GM13977 (cell line): ENCODE measurements at regions not wholly inside any gene's neighbourhood (a gene's known extent, or its start where the extent isn't known, plus 50 kb on each side); places are given as distances from the start of the nearest gene placed in this dataset.
"Not testable (repeated sequence)": the region's sequence is repeated elsewhere in the genome, so short reads cannot be mapped to it uniquely, and the experiment has no call there.

Experiments
- DNase-seq: peaks from one replicate; pipeline ENCODE4 v3.0.0; 2012; ENCODE audit warnings: low spot score
- in situ Hi-C: fragments of 300-500 bp; cut with MboI; formaldehyde crosslinking; loops from one replicate; pipeline ENCODE4 v1.12.0; 2022; ENCODE audit warnings: low sequenced_read_pairs, low pct_unique_long_range_greater_than_20kb, mixed read lengths, inconsistent platforms; ENCODE audit not compliant: unreplicated experiment
- TF ChIP-seq, protein P1 (sequence below): IDR thresholded peaks from 2 replicates; pipeline ENCODE4 v1.5.1; 2012; ENCODE audit warnings: mild to moderate bottlenecking, control low read depth; ENCODE audit not compliant: insufficient read depth; ENCODE audit errors: extremely low read depth, missing control alignments

DNA sequence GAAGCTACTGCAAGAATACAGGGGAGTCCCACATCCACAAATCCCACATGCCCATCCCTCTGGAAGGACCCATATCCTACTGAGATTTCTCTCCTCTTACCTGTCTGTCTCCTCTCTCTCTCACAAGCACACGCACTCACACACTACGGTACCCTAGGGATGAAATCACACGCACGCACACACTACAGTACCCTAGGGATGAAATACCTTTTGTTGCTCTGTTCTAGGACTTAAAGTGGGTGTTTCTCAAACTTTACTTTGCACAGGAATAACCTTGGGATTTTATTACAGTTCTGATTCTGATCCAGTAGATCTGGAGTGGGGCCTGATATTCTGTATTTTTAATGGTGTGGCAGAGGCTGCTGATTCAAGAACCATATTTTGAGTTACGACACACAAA, 622.2 kb upstream of the ZNF385D start:
- TF ChIP-seq, protein P1, sequence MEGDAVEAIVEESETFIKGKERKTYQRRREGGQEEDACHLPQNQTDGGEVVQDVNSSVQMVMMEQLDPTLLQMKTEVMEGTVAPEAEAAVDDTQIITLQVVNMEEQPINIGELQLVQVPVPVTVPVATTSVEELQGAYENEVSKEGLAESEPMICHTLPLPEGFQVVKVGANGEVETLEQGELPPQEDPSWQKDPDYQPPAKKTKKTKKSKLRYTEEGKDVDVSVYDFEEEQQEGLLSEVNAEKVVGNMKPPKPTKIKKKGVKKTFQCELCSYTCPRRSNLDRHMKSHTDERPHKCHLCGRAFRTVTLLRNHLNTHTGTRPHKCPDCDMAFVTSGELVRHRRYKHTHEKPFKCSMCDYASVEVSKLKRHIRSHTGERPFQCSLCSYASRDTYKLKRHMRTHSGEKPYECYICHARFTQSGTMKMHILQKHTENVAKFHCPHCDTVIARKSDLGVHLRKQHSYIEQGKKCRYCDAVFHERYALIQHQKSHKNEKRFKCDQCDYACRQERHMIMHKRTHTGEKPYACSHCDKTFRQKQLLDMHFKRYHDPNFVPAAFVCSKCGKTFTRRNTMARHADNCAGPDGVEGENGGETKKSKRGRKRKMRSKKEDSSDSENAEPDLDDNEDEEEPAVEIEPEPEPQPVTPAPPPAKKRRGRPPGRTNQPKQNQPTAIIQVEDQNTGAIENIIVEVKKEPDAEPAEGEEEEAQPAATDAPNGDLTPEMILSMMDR = no peak
- in situ Hi-C loops = no loop called here
- DNase-seq = no peak

DNA sequence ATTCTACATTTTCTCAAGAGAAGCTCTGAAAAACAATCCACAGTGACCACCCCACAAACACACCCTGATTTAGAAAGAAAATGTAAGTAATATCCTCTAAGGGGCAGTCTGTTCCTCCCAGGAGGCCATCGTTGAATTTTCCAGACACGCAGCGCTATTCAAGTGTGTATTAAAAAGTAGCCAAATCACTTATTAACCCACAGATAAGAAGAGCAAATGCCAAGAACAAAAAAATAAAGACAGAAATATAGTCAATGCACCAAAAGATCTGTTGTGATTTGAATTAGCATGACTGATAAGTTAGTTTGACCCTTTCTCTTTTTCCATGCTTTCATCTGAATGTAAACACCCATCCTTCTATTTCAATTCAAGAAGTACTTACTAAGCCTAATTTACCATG, 622.8 kb upstream of the ZNF385D start:
- TF ChIP-seq, protein P1 = no peak
- in situ Hi-C loops = no loop called here
- no peak for DNase-seq

DNA sequence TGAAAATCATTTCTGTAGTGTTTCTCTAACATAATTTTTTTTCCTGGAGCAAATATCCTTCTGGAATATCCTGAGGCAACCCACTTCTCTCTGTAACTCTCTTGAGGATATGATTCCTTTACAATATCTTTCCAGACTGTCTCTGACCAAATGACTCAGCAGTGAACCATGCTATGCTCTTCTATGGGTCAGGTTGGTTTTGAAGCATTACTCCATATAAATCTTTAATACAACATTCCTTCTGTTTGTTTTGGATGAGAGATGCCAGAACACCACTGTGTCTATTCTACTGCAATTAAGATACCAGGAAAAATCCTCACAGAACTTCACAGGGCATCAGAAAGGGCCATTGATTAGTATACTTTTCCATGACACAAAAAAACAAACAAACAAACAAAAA, 626.4 kb upstream of the ZNF385D start:
- in situ Hi-C loops = no loop called here
- TF ChIP-seq, protein P1 = no peak
- no peak for DNase-seq

DNA sequence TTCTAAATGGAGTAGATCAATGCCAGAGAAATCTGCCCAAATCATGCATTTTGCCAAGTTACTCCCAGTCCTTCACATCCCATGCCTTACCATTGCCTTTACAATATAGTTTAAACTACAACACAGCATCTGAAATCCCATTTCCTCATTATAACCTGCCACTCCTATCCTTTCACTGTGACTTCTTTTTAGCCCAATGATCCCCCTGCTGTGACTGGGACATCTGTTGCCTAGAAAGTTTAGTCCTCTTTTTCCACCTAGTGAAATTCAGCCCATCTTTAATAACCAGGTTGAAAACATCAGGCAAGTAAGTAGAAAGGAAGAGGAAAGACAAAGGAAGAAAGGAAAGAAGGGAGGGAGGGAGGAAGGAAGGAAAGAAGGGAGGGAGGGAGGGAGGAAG, 627.9 kb upstream of the ZNF385D start:
- TF ChIP-seq, protein P1 = no peak
- in situ Hi-C loops = no loop called here
- DNase-seq = no peak

DNA sequence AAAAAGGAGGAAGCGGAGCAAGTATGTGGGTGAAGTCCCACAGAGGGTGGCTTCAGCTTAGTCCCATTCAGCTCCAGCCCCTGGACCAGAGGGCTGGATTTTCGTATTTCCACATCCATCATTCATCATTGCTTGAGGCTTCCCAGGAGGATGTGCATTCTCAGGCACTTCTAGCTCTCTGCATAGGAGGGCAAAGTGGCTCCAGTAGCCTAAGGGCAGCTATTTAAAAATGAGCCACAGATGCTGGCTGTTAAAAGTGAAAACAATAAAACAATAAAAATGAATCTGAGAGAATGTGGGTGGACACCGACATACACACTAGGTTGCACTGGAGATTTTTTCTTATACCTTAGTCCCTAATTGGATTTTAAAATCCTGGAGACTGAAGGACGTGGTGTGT, 629.2 kb upstream of the ZNF385D start:
- DNase-seq = no peak
- in situ Hi-C loops = no loop called here
- TF ChIP-seq, protein P1 = no peak

DNA sequence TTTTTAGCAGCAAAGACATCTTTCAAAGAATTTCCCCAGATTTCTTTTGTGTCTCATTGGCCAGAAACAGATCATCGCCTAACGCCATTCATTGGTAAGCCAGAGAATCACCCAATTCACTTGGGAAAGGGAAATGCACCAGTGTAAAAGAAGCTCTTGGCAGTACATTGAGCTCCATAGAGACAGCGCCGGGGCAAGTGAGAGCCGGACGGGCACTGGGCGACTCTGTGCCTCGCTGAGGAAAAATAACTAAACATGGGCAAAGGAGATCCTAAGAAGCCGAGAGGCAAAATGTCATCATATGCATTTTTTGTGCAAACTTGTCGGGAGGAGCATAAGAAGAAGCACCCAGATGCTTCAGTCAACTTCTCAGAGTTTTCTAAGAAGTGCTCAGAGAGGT, 630.6 kb upstream of the ZNF385D start:
- in situ Hi-C loops, DNase-seq: not testable (repeated sequence)

DNA sequence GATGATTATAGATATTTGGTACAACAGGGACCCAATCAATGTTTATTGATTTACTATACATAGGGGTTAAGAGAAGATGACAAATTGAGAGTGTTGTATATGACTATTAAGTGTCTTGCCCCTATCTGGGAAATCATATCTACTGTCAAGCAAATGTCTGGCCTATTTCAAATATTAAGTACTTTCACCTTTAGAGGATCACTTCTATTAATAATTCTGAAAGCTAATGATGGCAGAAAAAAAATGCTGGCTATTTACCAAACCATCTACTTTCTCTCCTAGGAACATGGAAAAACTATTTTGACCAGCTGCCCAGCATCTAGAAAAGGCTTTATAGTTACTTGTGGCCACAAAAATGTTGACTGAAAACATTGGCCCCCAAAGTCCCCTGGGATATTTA, 632.3 kb upstream of the ZNF385D start:
- TF ChIP-seq, protein P1 = no peak
- no peak for DNase-seq
- in situ Hi-C loops = no loop called here
